ENCODE measurements at regions not wholly inside any gene's neighbourhood (a gene's known extent, or its start where the extent isn't known, plus 50 kb on each side); places are given as distances from the start of the nearest gene placed in this dataset.
"Not testable (repeated sequence)": the region's sequence is repeated elsewhere in the genome, so short reads cannot be mapped to it uniquely, and the experiment has no call there.

- CTCF ChIA-PET = no interaction called here
- TF ChIP-seq, protein P1, sequence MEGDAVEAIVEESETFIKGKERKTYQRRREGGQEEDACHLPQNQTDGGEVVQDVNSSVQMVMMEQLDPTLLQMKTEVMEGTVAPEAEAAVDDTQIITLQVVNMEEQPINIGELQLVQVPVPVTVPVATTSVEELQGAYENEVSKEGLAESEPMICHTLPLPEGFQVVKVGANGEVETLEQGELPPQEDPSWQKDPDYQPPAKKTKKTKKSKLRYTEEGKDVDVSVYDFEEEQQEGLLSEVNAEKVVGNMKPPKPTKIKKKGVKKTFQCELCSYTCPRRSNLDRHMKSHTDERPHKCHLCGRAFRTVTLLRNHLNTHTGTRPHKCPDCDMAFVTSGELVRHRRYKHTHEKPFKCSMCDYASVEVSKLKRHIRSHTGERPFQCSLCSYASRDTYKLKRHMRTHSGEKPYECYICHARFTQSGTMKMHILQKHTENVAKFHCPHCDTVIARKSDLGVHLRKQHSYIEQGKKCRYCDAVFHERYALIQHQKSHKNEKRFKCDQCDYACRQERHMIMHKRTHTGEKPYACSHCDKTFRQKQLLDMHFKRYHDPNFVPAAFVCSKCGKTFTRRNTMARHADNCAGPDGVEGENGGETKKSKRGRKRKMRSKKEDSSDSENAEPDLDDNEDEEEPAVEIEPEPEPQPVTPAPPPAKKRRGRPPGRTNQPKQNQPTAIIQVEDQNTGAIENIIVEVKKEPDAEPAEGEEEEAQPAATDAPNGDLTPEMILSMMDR (IDR thresholded peaks at IDR 0.05) = no peak
These were observed 335.6 kb upstream of the ID2 start for GRCh38 chr2:8346208-8346607.

GRCh38 chr2:8346706-8347430 lies 335.0 kb upstream of the ID2 start:
- no peaks in the 10 kb centered on the region for H3K27me3 Mint-ChIP-seq
- H3K4me1 Mint-ChIP-seq (ENCODE audit: low read depth) = peaks cover 2% of the 10 kb centered on the region
- no peak overlapping the region for H3K27ac Mint-ChIP-seq
- ChIA-PET CTCF (no interaction called here), POLR2A (no interaction called here)
- H3K9me3 Mint-ChIP-seq = no peaks in the 10 kb centered on the region
- TF ChIP-seq, protein P1 (IDR thresholded peaks at IDR 0.05) = no peak
- intact Hi-C loops (cut with micrococcal nuclease) = no loop called here
- no peak overlapping the region for H3K4me3 Mint-ChIP-seq
- no peak for DNase-seq
- ATAC-seq = no peak
- H3K36me3 Mint-ChIP-seq (ENCODE audit: low read depth) = no peaks in the 10 kb centered on the region

More at GRCh38 chr2:8346208-8346607, 335.6 kb upstream of the ID2 start:
- Mint-ChIP-seq H3K27ac (no peak overlapping the region), H3K27me3 (no peaks in the 10 kb centered on the region), H3K9me3 (no peaks in the 10 kb centered on the region), H3K4me1 (ENCODE audit: low read depth) (peaks cover 2% of the 10 kb centered on the region), H3K36me3 (ENCODE audit: low read depth) (no peaks in the 10 kb centered on the region), H3K4me3 (no peak overlapping the region)
- ATAC-seq = peak; percentile 39
- POLR2A ChIA-PET = interaction anchor here (0.7 kb wide), 1 partner anchor 16 kb away, joined by 3 read pairs; no protein-coding TSS in a partner anchor
- no peak for DNase-seq
- intact Hi-C loops (cut with micrococcal nuclease) = no loop called here

DNA sequence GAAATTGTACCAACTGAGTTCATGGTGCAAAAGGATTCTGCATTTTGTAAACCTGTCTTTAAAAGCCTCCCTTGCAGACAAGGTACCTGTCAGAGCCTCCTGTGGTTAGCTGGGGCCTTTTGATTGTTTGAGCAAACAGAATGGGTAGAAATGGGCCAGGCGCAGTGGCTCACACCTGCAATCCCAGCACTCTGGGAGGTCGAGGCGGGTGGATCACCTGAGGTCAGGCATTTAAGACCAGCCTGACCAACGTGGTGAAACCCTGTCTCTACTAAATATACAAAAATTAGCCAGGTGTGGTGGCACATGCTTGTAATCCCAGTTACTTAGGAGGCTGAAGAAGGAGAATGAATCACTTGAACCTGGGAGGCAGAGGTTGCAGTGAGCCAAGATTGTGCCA lies 332.9 kb upstream of the ID2 start:
- H3K4me3 Mint-ChIP-seq; intact Hi-C loops (cut with micrococcal nuclease); DNase-seq; H3K4me1 Mint-ChIP-seq (ENCODE audit: low read depth); H3K9me3 Mint-ChIP-seq; POLR2A ChIA-PET; H3K27ac Mint-ChIP-seq; CTCF ChIA-PET; H3K27me3 Mint-ChIP-seq; ATAC-seq; H3K36me3 Mint-ChIP-seq (ENCODE audit: low read depth): not testable (repeated sequence)

DNA sequence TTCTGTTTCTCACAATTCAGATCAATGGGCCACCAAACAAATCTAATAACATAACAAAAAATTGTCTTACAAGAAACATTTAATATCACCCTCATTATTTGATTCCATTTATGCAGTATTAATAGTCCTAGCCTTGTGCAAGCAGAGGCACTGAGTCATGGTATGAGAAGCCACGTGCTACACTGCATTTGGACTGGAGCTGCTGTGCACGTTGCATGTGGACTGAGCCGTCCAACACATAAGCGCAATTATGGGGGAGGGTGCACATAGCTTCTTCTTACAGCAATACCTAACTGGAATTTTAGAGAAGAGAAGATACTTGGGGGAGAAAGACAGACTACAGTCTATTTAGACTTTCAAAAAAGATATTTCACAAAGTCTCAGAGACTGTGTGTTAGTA lies 329.6 kb upstream of the ID2 start:
- DNase-seq = no peak
- ChIA-PET CTCF (no interaction called here), POLR2A (no interaction called here)
- TF ChIP-seq, protein P1 (IDR thresholded peaks at IDR 0.05) = no peak
- no peak overlapping the region for H3K4me3 Mint-ChIP-seq
- no peaks in the 10 kb centered on the region for H3K27me3 Mint-ChIP-seq
- H3K9me3 Mint-ChIP-seq = no peaks in the 10 kb centered on the region
- H3K4me1 Mint-ChIP-seq (ENCODE audit: low read depth) = no peaks in the 10 kb centered on the region
- no peak for ATAC-seq
- no peak overlapping the region for H3K27ac Mint-ChIP-seq
- no peaks in the 10 kb centered on the region for H3K36me3 Mint-ChIP-seq (ENCODE audit: low read depth)
- intact Hi-C loops (cut with micrococcal nuclease) = no loop called here

- no peak overlapping the region for H3K4me3 Mint-ChIP-seq
- DNase-seq = no peak
- H3K27ac Mint-ChIP-seq = no peak overlapping the region
- intact Hi-C loops (cut with micrococcal nuclease) = no loop called here
- ChIA-PET POLR2A (no interaction called here), CTCF (no interaction called here)
- TF ChIP-seq, protein P1 (IDR thresholded peaks at IDR 0.05) = no peak
- no peaks in the 10 kb centered on the region for H3K9me3 Mint-ChIP-seq
- H3K36me3 Mint-ChIP-seq (ENCODE audit: low read depth) = no peaks in the 10 kb centered on the region
- no peaks in the 10 kb centered on the region for H3K27me3 Mint-ChIP-seq
- no peaks in the 10 kb centered on the region for H3K4me1 Mint-ChIP-seq (ENCODE audit: low read depth)
- ATAC-seq = no peak
These were observed 328.9 kb upstream of the ID2 start for GRCh38 chr2:8352989-8353388.
